Ishikawa (cell line): ENCODE measurements at regions not wholly inside any gene's neighbourhood (a gene's known extent, or its start where the extent isn't known, plus 50 kb on each side); places are given as distances from the start of the nearest gene placed in this dataset.

Source experiments
- EP300 ChIP-seq: IDR thresholded peaks from 2 replicates; pipeline ENCODE4 v1.6.1; 2012; ENCODE audit warnings: borderline replicate concordance
- FOXM1 ChIP-seq: IDR thresholded peaks from 2 replicates; pipeline ENCODE4 v1.6.1; 2012; ENCODE audit warnings: low read depth, borderline replicate concordance
- NFIC ChIP-seq: IDR thresholded peaks from 2 replicates; pipeline ENCODE4 v1.6.1; 2012
- RAD21 ChIP-seq: IDR thresholded peaks from 2 replicates; pipeline ENCODE4 v1.6.1; 2012; ENCODE audit warnings: low read depth
- TEAD4 ChIP-seq: IDR thresholded peaks from 2 replicates; pipeline ENCODE4 v1.6.1; 2012
- YY1 ChIP-seq: IDR thresholded peaks from 2 replicates; pipeline ENCODE4 v1.6.1; 2012; ENCODE audit warnings: low read depth

DNA sequence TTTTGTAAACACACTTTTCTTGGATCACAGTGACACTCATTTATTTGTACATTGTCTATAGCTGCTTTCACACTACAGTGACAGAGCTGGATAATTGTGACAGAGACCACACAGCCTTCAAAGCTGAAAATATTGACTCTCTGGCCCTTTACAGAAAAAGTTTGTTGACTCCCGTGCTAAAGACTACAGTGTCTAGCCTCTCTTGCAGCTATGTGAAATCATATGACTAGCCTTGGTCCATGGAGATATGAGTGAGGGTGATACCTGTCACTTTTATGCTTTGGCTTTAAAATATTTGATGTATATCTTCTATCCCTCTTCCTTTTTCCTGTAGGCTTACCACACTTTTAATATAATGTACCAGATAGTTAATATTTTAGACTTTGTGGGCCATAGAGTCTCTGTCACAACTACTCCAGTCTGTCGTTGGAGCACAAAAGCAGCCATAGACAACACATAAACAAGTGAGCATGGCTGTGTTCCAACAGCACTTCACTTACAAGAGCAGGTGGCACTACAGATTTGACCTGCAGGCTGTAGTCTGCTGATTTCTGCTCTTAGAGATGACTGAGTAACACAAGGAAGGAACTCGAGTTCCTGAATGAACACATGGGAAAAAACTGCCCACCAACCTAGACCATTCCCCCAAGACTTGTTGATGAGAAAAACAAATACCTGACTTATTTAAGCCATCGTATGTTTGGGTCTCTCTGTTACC is 73.5 kb upstream of the ANKRD55 start:
- TF ChIP-seq TEAD4 (no peak), RAD21 (no peak), YY1 (no peak), FOXM1 (no peak), NFIC (no peak), EP300 (no peak)
